HG03439 (cell line): ENCODE measurements at regions not wholly inside any gene's neighbourhood (a gene's known extent, or its start where the extent isn't known, plus 50 kb on each side); places are given as distances from the start of the nearest gene placed in this dataset.

Source experiments
- ATAC-seq: cut with Tn5 transposase; IDR thresholded peaks from one replicate; pipeline ENCODE4 v1.9.1; 2021; ENCODE audit warnings: mild to moderate bottlenecking, moderate library complexity; ENCODE audit not compliant: unreplicated experiment

DNA sequence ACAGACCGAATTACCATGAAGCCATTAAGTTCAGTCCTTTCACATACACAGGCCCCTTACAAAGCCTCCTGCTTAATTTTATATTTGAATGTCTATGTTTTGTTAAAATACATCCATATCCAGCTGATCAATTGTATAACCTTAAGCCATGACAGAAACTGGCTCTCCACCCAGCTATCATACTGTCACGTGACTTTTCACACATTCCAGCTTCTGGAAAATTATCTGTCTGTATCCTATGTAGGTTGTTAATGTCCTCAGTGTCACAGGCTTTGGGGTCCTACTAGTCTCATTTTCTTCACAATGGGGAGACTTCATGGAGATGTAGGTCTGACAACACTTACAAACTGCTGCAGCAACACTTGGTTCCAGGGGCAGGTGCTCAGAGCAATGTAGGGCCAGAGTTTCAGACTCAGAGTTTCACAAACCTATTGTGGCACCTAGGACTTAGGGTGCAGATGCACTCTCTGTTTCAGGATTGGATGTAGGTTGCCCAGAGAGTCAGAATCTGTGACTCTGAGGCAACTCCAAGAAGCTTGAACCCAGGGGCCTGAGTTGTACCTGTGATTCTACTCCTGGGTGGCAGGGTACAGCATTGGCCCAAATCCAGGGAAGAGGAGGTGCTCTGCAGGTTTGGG, 69.6 kb upstream of the PCDH20 start:
- ATAC-seq: no peak

DNA sequence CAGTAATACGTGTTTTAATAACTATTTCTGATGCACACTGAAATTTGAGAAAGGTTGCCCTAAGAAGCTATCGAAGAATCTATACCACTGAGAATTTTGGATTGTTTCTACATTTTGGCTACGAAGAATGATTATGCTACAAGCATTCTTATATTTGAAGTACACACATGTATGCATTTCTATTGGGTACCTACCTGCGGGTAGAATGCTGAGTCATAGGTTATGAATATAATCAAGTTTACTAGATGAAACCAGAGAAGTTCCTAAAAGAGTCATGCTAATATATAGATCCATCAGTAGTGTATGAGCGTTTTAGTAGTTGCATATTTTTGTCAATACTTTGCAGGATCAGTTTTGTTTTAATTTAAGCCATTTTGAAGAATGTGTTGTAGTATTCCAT, 62.0 kb upstream of the PCDH20 start:
- ATAC-seq: no peak

DNA sequence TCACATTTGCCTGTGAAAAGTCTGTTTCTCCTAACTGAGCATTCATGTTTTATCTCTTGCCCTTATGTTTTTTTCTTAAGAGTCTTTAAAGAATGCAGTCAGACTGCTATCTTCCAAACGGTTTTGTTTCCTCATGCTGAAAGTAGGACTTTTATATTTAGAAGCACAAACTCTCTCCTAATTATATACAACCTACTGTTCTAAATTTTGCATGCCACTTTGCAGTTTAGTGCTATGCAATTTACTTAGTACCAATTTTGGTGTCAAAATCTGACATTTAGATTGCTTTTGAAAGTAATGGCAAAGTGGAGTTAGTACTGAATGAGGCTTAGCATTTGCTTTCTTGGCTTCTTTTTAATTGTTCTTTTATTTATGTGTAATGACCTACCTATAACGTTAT, 55.1 kb upstream of the PCDH20 start:
- no peak for ATAC-seq

DNA sequence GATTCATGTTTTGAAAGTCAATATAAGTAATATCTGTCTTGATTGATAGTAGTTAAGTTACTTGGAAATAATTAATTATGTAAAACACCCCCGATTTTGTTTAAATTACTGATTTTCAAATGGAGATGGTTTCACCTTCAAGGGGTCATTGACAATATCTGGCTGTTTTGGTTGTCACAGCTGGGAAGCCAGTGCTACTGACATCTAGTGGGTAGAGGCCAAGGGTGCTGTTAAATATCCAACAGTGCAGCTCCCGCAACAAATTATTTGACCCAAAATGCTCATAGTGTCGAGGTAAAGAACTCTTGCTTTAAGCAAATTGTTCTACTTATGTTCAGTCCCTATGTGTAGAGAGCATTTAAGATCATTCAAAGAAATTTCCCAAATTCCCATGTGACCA, 50.6 kb upstream of the PCDH20 start:
- no peak for ATAC-seq
